22Rv1 (cell line): ENCODE measurements at regions not wholly inside any gene's neighbourhood (a gene's known extent, or its start where the extent isn't known, plus 50 kb on each side); places are given as distances from the start of the nearest gene placed in this dataset.

Source experiments
- H3K27ac ChIP-seq: fragments of 450-650 bp; 2 replicates; pipeline ENCODE4 v1.5.1; 2017
- ZFX ChIP-seq: fragments of 450-650 bp; IDR thresholded peaks from 2 replicates; pipeline ENCODE4 v1.6.1; 2017; ENCODE audit warnings: antibody characterized with exemption, borderline replicate concordance
- TF ChIP-seq, protein P1 (sequence below): fragments of 450-650 bp; IDR thresholded peaks from 2 replicates; pipeline ENCODE4 v1.5.1; 2017; ENCODE audit warnings: mild to moderate bottlenecking

DNA sequence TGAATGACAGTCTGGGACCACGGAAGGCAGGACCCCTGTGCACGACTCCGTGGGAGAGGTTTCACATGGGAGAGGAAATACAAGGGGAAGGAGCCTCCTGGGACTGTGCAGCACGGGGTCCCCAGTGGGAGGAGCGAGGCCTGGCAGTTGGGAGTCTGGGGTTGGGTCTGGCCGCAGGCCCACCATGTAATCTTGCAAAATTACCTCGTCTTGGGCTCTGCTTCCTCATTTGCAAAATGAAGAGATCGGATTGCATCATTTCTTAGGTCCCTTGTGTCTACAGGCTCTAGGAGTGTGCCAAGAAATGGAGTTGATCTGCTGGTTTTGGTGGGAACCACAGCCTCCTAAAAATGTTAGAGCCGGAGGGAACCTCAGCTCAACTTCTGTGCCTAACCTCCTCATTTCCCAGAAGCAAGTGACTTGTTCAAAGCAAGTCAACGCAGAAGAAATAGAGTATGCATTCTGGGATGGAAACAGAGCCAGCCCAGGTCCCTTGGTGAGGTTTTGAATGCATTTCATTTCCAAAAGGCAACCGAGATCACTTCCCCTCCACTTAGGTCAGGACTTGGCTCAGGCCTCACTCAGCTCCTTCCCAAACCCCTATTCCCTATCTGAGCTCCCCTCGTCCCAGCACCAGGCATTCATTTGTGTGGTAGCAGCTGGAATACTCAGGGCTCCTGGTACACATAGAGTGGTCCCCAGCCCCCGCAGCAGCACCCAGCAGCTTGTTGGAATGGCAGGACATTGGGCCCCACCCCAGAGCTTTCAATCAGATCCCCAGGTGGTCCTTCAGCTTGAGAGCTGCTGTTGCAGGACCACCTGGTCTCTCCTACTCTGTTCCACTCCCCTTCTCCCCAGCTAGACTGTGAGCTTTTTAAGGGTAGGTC lies 267.7 kb downstream of the XXYLT1 start:
- no peak overlapping the region for H3K27ac ChIP-seq
- no peak for TF ChIP-seq ZFX
- TF ChIP-seq, protein P1, sequence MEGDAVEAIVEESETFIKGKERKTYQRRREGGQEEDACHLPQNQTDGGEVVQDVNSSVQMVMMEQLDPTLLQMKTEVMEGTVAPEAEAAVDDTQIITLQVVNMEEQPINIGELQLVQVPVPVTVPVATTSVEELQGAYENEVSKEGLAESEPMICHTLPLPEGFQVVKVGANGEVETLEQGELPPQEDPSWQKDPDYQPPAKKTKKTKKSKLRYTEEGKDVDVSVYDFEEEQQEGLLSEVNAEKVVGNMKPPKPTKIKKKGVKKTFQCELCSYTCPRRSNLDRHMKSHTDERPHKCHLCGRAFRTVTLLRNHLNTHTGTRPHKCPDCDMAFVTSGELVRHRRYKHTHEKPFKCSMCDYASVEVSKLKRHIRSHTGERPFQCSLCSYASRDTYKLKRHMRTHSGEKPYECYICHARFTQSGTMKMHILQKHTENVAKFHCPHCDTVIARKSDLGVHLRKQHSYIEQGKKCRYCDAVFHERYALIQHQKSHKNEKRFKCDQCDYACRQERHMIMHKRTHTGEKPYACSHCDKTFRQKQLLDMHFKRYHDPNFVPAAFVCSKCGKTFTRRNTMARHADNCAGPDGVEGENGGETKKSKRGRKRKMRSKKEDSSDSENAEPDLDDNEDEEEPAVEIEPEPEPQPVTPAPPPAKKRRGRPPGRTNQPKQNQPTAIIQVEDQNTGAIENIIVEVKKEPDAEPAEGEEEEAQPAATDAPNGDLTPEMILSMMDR, result no peak

DNA sequence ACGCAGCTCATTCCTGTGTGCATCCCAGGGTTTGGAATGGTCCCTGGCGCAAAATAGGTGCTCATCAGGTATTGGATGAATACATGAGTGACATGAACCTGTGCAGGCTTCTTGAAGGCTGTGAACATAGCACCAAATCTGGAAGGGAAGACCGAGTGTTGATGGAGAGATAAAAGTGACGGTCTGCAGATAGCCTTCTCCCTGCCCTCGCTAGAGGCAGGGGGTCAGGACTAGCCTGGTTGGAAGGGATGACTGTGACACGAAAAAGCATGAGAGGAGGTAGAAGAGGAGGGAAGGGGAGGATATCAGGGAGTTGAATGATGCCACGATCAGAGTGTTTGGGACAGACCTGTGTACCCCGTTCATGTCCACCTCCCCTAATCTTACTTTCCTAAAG lies 267.1 kb downstream of the XXYLT1 start:
- TF ChIP-seq, protein P1, result no peak
- TF ChIP-seq ZFX, result no peak
- H3K27ac ChIP-seq, result no peak overlapping the region

DNA sequence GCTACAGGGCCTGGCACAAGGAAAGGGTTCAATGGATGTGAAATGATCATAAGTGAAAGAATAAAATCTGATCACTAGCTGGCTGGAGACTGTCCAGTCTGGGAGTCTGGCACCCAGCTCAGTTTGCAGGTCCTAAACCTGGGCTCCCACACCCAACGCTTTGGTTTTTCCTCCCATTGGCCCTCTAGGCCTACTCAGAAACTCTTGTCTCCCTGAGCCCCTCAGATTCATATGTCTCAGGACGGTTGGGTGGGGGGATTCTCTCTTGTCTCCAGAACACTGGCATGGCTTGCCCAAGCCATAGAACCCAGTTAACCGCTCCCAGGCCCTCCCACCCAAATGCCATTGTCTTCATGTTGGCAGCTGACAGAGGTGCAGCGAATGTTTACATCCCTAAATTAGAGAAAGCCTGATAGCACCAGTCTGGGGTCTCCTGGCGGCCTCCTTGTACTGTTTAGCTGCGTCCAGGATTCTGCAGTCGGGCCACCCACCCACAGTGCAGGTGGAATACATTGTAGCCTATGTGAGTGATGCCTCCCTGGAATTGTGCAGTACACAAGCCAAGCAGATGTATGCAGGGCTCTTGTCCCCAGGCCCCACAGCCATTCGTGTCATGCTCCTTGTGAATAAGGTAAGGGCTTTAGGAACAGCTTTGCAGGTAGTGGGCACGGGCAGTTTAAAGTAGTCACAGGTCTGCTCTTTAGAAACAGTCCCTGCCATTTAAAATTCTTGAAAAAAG lies 266.3 kb downstream of the XXYLT1 start:
- no peak overlapping the region for H3K27ac ChIP-seq
- TF ChIP-seq, protein P1, result no peak
- no peak for TF ChIP-seq ZFX

DNA sequence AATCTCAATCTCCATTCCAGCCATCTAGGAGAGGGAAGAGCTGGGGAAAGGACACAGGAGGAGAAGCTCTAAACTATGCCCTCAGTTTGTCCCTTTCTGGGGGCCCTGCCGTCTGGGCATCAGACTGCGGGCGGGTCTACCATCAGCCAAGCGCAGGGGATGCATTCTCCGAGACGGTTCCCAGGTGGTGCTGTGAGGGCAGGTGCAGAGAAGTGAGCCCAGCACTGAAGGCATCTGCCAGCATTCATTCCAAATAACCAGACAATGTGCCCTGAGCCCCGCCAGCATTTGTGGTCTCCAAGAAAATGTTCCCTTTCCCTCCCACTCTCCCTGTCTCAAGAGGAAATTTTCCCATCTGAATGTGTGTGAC lies 265.7 kb downstream of the XXYLT1 start:
- no peak overlapping the region for H3K27ac ChIP-seq
- no peak for TF ChIP-seq ZFX
- TF ChIP-seq, protein P1, result no peak

DNA sequence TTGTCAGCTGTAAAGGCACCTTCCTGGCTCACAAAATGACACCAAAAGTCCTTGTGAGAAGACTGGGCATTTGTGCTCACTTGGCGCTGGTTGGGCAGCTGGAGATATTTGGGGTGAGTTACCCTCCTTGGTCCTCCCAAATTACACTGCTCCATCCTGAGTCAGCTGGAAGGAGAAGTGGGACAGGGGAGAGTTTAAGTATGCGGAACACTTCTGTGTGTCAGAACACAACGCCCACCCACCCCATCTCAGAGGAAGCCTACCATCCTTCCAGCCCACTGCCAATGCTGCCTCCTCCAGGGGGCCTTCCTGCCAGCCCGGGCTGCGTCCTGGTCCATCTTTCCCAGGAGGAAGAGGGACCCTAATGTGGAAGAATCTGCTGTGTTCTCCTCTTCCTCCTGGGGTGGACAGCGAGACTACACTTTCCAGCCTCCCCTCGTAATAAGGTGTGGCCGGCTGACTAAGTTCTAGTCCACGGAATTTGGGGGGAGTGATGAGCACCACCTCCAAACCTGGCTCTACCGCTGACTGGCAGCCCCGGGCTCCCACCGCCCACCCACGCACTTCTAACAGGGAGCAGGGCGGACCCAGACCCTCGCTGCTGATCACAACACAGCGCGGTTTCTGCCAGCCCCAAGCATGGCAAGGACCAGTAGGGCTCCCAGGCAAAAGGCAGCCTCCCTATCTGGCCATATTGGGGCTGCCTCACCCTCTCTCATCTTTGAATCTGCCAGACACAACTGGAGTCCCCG lies 265.0 kb downstream of the XXYLT1 start:
- no peak for TF ChIP-seq ZFX
- TF ChIP-seq, protein P1, result no peak
- H3K27ac ChIP-seq, result no peak overlapping the region

DNA sequence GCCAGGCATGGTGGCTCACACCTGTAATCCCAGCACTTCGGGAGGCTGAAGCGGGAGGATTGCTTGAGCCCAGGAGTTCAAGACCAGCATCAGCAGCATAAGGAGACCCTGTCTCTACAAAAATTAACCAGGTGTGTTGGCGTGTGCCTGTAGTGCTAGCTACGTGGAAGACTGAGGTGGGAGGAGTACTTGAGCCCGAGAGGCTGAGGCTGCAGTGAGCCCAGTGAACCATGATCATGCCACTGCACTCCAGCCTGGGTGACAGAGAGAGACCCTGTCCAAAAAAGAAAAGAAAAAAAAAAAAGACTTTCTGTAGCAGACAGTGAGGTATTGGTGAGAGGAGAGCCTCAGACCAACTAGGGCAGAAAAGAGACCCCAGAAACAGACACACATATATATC lies 263.8 kb downstream of the XXYLT1 start:
- TF ChIP-seq, protein P1, result no peak
- TF ChIP-seq ZFX, result no peak
- no peak overlapping the region for H3K27ac ChIP-seq
